ENCODE measurements at regions not wholly inside any gene's neighbourhood (a gene's known extent, or its start where the extent isn't known, plus 50 kb on each side); places are given as distances from the start of the nearest gene placed in this dataset.

GRCh38 chr10:129049501-129049900 lies 417.5 kb upstream of the MGMT start (continued):
- TF ChIP-seq MAX (IDR thresholded peaks at IDR 0.05) (no peak), SP1 (IDR thresholded peaks at IDR 0.05; ENCODE audit: low read depth) (no peak), TCF7L2 (IDR thresholded peaks at IDR 0.05; ENCODE audit: borderline replicate concordance, extremely low read depth, insufficient read depth, insufficient read length) (no peak), RAD21 (IDR thresholded peaks at IDR 0.05; ENCODE audit: low read depth) (no peak)

- no peak overlapping the region for H3K4me3 ChIP-seq (replicated peaks in 1 of 2; ENCODE audit: low read depth in 1 of 2, low read length in 2 of 2)
- no peaks in the 10 kb centered on the region for H3K79me2 ChIP-seq (ENCODE audit: insufficient read depth, low read length)
- H3K9me2 ChIP-seq (ENCODE audit: insufficient read depth) = no peaks in the 10 kb centered on the region
- BruUV-seq (replicated peaks) = no TSS peak
- H3K27ac ChIP-seq (ENCODE audit: low read depth, low read length) = no peak overlapping the region
- no peaks in the 10 kb centered on the region for H3K27me3 ChIP-seq (ENCODE audit: insufficient read depth, low read length)
- RAD21 ChIA-PET (ENCODE audit: low non-redundant PET in 1 of 2, low total read pairs in 2 of 2, uncharacterized antibody in 2 of 2, unreplicated experiment in 2 of 2) = no interaction called here
- peaks cover 9 to 12% of the 10 kb centered on the region in 2 experiments; a peak in 2 of 4 replicates for H3K9me3 ChIP-seq (ENCODE audit: control insufficient read depth in 1 of 2, insufficient read depth in 1 of 2, low read depth in 1 of 2, low read length in 2 of 2)
- H4K20me1 ChIP-seq (ENCODE audit: insufficient read depth) = no peaks in the 10 kb centered on the region
- H2AFZ ChIP-seq (ENCODE audit: low read depth, low read length, poor library complexity, severe bottlenecking) = no peak overlapping the region
- TF ChIP-seq ZNF274 (IDR thresholded peaks at IDR 0.05; ENCODE audit: low read depth, low read length) (no peak), ZFX (IDR thresholded peaks at IDR 0.05) (no peak), EGR1 (IDR thresholded peaks at IDR 0.05; ENCODE audit: low read depth) (no peak), EZH2 (IDR thresholded peaks at IDR 0.05) (no peak), SRF (IDR thresholded peaks at IDR 0.05; ENCODE audit: low read depth) (no peak), RAD21 (IDR thresholded peaks at IDR 0.05; ENCODE audit: low read depth) (no peak), CBX3 (IDR thresholded peaks at IDR 0.05; ENCODE audit: low read depth) (no peak), JUND (IDR thresholded peaks at IDR 0.05) (no peak), SP1 (IDR thresholded peaks at IDR 0.05; ENCODE audit: low read depth) (no peak), FOSL1 (IDR thresholded peaks at IDR 0.05; ENCODE audit: low read depth) (no peak), ATF3 (IDR thresholded peaks at IDR 0.05) (no peak), SIN3A (IDR thresholded peaks at IDR 0.05; ENCODE audit: low read depth) (no peak), CTCF (IDR thresholded peaks at IDR 0.05 in 2 of 3, conservative IDR thresholded peaks at IDR 0.05 in 1 of 3; ENCODE audit: borderline replicate concordance in 1 of 3, insufficient read depth in 1 of 3, low read depth in 2 of 3, low read length in 2 of 3) (no peak), TCF7L2 (IDR thresholded peaks at IDR 0.05; ENCODE audit: borderline replicate concordance, extremely low read depth, insufficient read depth, insufficient read length) (no peak), POLR2A (IDR thresholded peaks at IDR 0.05; ENCODE audit: borderline replicate concordance, extremely low read depth, insufficient read depth, insufficient read length) (no peak), REST (IDR thresholded peaks at IDR 0.05; ENCODE audit: low read depth) (no peak), ZBTB33 (IDR thresholded peaks at IDR 0.05; ENCODE audit: extremely low read depth, insufficient replicate concordance, low read length) (no peak), CEBPB (IDR thresholded peaks at IDR 0.05; ENCODE audit: low read depth) (no peak), YY1 (IDR thresholded peaks at IDR 0.05; ENCODE audit: extremely low read depth, insufficient replicate concordance, low read depth, low read length) (no peak)
- no peak for ATAC-seq
- no peak for DNase-seq (ENCODE audit: low read depth, low spot score)
- intact Hi-C loops (cut with micrococcal nuclease) = no loop called here
- H3K9ac ChIP-seq (ENCODE audit: low read length) = no peak overlapping the region
- no peak overlapping the region for H3K4me2 ChIP-seq (ENCODE audit: low read length)
- H3K36me3 ChIP-seq (ENCODE audit: control insufficient read depth in 1 of 2, insufficient read depth in 2 of 2, low read length in 2 of 2) = no peaks in the 10 kb centered on the region
- no peaks in the 10 kb centered on the region for H3K4me1 ChIP-seq (ENCODE audit: control insufficient read depth in 1 of 2, insufficient read depth in 2 of 2, low read length in 2 of 2)
- POLR2A ChIA-PET = no interaction called here
- CTCF ChIA-PET = no interaction called here
Measured at GRCh38 chr10:129055225-129055624, 411.8 kb upstream of the MGMT start.
